H9 (cell line): ENCODE measurements at regions not wholly inside any gene's neighbourhood (a gene's known extent, or its start where the extent isn't known, plus 50 kb on each side); places are given as distances from the start of the nearest gene placed in this dataset.

Experiments used
- DNase-seq: peaks from one replicate; pipeline ENCODE4 v3.0.0-alpha.2; 2017
- H2AFZ ChIP-seq: one replicate; pipeline ENCODE4 v1.6.1; 2013; ENCODE audit warnings: mild to moderate bottlenecking, low read length, control low read depth, moderate library complexity
- H2AK5ac ChIP-seq: 2 replicates; pipeline ENCODE4 v1.6.1; 2013; ENCODE audit warnings: low read length, control low read depth, mixed read lengths; ENCODE audit not compliant: insufficient read length
- H2BK120ac ChIP-seq: one replicate; pipeline ENCODE4 v1.6.1; 2013; ENCODE audit warnings: low read depth, mild to moderate bottlenecking, low read length, control low read depth, inconsistent platforms; ENCODE audit not compliant: poor library complexity, severe bottlenecking
- H2BK12ac ChIP-seq: 2 replicates; pipeline ENCODE4 v1.6.1; 2013; ENCODE audit warnings: low read length, control low read depth, mixed read lengths, low read depth; ENCODE audit not compliant: insufficient read length
- H2BK15ac ChIP-seq: 2 replicates; pipeline ENCODE4 v1.6.1; 2013; ENCODE audit warnings: low read depth, low read length, control low read depth
- H2BK20ac ChIP-seq: one replicate; pipeline ENCODE4 v1.6.1; 2013; ENCODE audit warnings: low read depth, mild to moderate bottlenecking, low read length, control low read depth, inconsistent platforms; ENCODE audit not compliant: poor library complexity, severe bottlenecking
- H2BK5ac ChIP-seq: 2 replicates; pipeline ENCODE4 v1.6.1; 2013; ENCODE audit warnings: low read length, control low read depth, mixed read lengths; ENCODE audit not compliant: insufficient read length
- H3K14ac ChIP-seq: 2 replicates; pipeline ENCODE4 v1.6.1; 2013; ENCODE audit warnings: low read length, control low read depth; ENCODE audit not compliant: insufficient read depth
- H3K18ac ChIP-seq: 2 replicates; pipeline ENCODE4 v1.6.1; 2013; ENCODE audit warnings: low read depth, mild to moderate bottlenecking, mixed read lengths, low read length, control low read depth; ENCODE audit not compliant: insufficient read length
- H3K23ac ChIP-seq: 2 replicates; pipeline ENCODE4 v1.6.1; 2013; ENCODE audit warnings: low read length, control low read depth, mixed read lengths, low read depth; ENCODE audit not compliant: insufficient read length
- H3K23me2 ChIP-seq: 2 replicates; pipeline ENCODE4 v1.6.1; 2013; ENCODE audit warnings: low read depth, mild to moderate bottlenecking, mixed read lengths, low read length, control low read depth; ENCODE audit not compliant: insufficient read length, poor library complexity, severe bottlenecking
- H3K27ac ChIP-seq: 2 replicates; pipeline ENCODE4 v1.5.1; 2013; ENCODE audit warnings: low read length, control low read depth, mixed read lengths, low read depth; ENCODE audit not compliant: insufficient read length
- H3K27me3 ChIP-seq: 2 replicates; pipeline ENCODE4 v1.6.1; 2013; ENCODE audit warnings: low read length, control low read depth, inconsistent platforms; ENCODE audit not compliant: insufficient read depth
- H3K4ac ChIP-seq: 2 replicates; pipeline ENCODE4 v1.6.1; 2013; ENCODE audit warnings: low read depth, mild to moderate bottlenecking, control low read depth, inconsistent platforms, low read length, moderate library complexity
- H3K4me1 ChIP-seq: 2 replicates; pipeline ENCODE4 v1.6.1; 2013; ENCODE audit warnings: low read length, control low read depth, inconsistent platforms; ENCODE audit not compliant: insufficient read depth
- H3K4me2 ChIP-seq: 2 replicates; pipeline ENCODE4 v1.6.1; 2013; ENCODE audit warnings: low read length, control low read depth, mixed read lengths; ENCODE audit not compliant: insufficient read length, insufficient read depth
- H3K56ac ChIP-seq: 2 replicates; pipeline ENCODE4 v1.6.1; 2013; ENCODE audit warnings: low read depth, mild to moderate bottlenecking, mixed read lengths, low read length, control low read depth; ENCODE audit not compliant: insufficient read length
- H3K79me1 ChIP-seq: 2 replicates; pipeline ENCODE4 v1.6.1; 2013; ENCODE audit warnings: low read depth, mild to moderate bottlenecking, moderate library complexity, low read length, control low read depth, inconsistent platforms; ENCODE audit not compliant: insufficient read depth, poor library complexity, severe bottlenecking
- H3K79me2 ChIP-seq: 2 replicates; pipeline ENCODE4 v1.6.1; 2013; ENCODE audit warnings: low read length, control low read depth, inconsistent platforms; ENCODE audit not compliant: insufficient read depth
- H3K9ac ChIP-seq: 2 replicates; pipeline ENCODE4 v1.6.1; 2013; ENCODE audit warnings: low read length, control low read depth, mixed read lengths; ENCODE audit not compliant: insufficient read length; ENCODE audit errors: extremely low read depth
- H3K9me3 ChIP-seq: one replicate; pipeline ENCODE4 v1.6.1; 2013; ENCODE audit warnings: low read depth, low read length, inconsistent platforms; ENCODE audit not compliant: control insufficient read depth
- H3T11ph ChIP-seq: one replicate; pipeline ENCODE4 v1.6.1; 2013; ENCODE audit warnings: mild to moderate bottlenecking, low read length, control low read depth, inconsistent platforms
- H4K20me1 ChIP-seq: one replicate; pipeline ENCODE4 v1.6.1; 2013; ENCODE audit not compliant: control insufficient read depth, insufficient read length, insufficient read depth
- H4K5ac ChIP-seq: 2 replicates; pipeline ENCODE4 v1.6.1; 2013; ENCODE audit warnings: low read depth, mild to moderate bottlenecking, mixed read lengths, low read length, control low read depth; ENCODE audit not compliant: insufficient read length
- H4K8ac ChIP-seq: replicated peaks from 2 replicates; pipeline ENCODE4 v1.6.1; 2013; ENCODE audit warnings: low read length, control low read depth, mixed read lengths, low read depth; ENCODE audit not compliant: insufficient read length
- H4K91ac ChIP-seq: 2 replicates; pipeline ENCODE4 v1.6.1; 2013; ENCODE audit warnings: low read depth, mild to moderate bottlenecking, moderate library complexity, mixed read lengths, low read length, control low read depth; ENCODE audit not compliant: insufficient read length
- H3K27ac Mint-ChIP-seq, 3 experiments: 2 replicates in 2 of 3; 3 replicates in 1 of 3; pipeline ENCODE4 v1.8.0; 2020 to 2021; ENCODE audit warnings: mixed read lengths in 3 of 3, mild to moderate bottlenecking in 1 of 3, moderate library complexity in 1 of 3
- H3K27me3 Mint-ChIP-seq: 2 replicates; pipeline ENCODE4 v1.8.0; 2021; ENCODE audit warnings: low read depth, mild to moderate bottlenecking, moderate library complexity, mixed read lengths
- H3K36me3 Mint-ChIP-seq, 3 experiments: 2 replicates in 2 of 3; 3 replicates in 1 of 3; pipeline ENCODE4 v1.8.0; 2020 to 2021; ENCODE audit warnings: low read depth in 3 of 3, mixed read lengths in 3 of 3; ENCODE audit not compliant: insufficient read depth in 1 of 3
- H3K4me1 Mint-ChIP-seq, 2 experiments: 2 replicates each; pipeline ENCODE4 v1.8.0; 2020; ENCODE audit warnings: mixed read lengths in 2 of 2
- H3K4me3 Mint-ChIP-seq, 2 experiments: 2 replicates in 1 of 2; 3 replicates in 1 of 2; pipeline ENCODE4 v1.8.0; 2020 to 2021; ENCODE audit warnings: mild to moderate bottlenecking in 2 of 2, mixed read lengths in 2 of 2, moderate library complexity in 1 of 2
- H3K9me3 Mint-ChIP-seq, 2 experiments: 2 replicates in 1 of 2; 3 replicates in 1 of 2; pipeline ENCODE4 v1.8.0; 2020; ENCODE audit warnings: mild to moderate bottlenecking in 2 of 2, mixed read lengths in 2 of 2, moderate library complexity in 1 of 2
- WGBS: extraction: QIAGEN DNeasy Blood & Tissue Kit; methylation state at CpG from one replicate; pipeline ENCODE4 v1.1.7; 2013; ENCODE audit warnings: missing lambda C conversion rate, low lambda C conversion rate, mixed read lengths; ENCODE audit not compliant: insufficient read length; ENCODE audit errors: extremely low coverage; 5-methylcytosine and 5-hydroxymethylcytosine counted together
- TF ChIP-seq, protein P1 (sequence below): fragments of 200-600 bp; sonication (generic); conservative IDR thresholded peaks from 3 replicates; pipeline ENCODE4 v1.8.0; 2021; ENCODE audit warnings: antibody characterized with exemption, mild to moderate bottlenecking

GRCh38 chr10:81728692-81729091 is 146.3 kb upstream of the NRG3 start:
- peaks cover 7% of the 10 kb centered on the region; the same call in 1 of the 2 replicates for H3K4me1 ChIP-seq
- H2BK120ac ChIP-seq = no peak overlapping the region
- H4K8ac ChIP-seq = no peak overlapping the region
- H2BK20ac ChIP-seq = no peak overlapping the region
- Mint-ChIP-seq H3K36me3 (peaks cover 10 to 17% (median 12%) of the 10 kb centered on the region in 3 experiments), H3K27ac (peak overlapping the region; percentile 75 to 94 (median 92); a peak in 6 of 7 replicates), H3K4me3 (no peak overlapping the region), H3K4me1 (peaks cover 19 to 24% of the 10 kb centered on the region in 2 experiments), H3K27me3 (no peaks in the 10 kb centered on the region; the same call in 1 of the 2 replicates), H3K9me3 (peaks cover 14 to 17% of the 10 kb centered on the region in 2 experiments; a peak in 4 of 5 replicates)
- H3K79me2 ChIP-seq = no peaks in the 10 kb centered on the region
- H3K56ac ChIP-seq = no peak overlapping the region
- H4K5ac ChIP-seq = no peak overlapping the region
- H3K4me2 ChIP-seq = peak overlapping the region; percentile 4
- H4K20me1 ChIP-seq = no peaks in the 10 kb centered on the region
- H3K4ac ChIP-seq = no peak overlapping the region
- DNase-seq = no peak
- H3K18ac ChIP-seq = no peak overlapping the region
- no peak overlapping the region for H2BK5ac ChIP-seq
- no peak overlapping the region for H3K23ac ChIP-seq
- no peaks in the 10 kb centered on the region for H3K23me2 ChIP-seq
- H3K9me3 ChIP-seq = no peaks in the 10 kb centered on the region
- H2BK12ac ChIP-seq = no peak overlapping the region
- H3K9ac ChIP-seq = no peak overlapping the region
- TF ChIP-seq, protein P1, sequence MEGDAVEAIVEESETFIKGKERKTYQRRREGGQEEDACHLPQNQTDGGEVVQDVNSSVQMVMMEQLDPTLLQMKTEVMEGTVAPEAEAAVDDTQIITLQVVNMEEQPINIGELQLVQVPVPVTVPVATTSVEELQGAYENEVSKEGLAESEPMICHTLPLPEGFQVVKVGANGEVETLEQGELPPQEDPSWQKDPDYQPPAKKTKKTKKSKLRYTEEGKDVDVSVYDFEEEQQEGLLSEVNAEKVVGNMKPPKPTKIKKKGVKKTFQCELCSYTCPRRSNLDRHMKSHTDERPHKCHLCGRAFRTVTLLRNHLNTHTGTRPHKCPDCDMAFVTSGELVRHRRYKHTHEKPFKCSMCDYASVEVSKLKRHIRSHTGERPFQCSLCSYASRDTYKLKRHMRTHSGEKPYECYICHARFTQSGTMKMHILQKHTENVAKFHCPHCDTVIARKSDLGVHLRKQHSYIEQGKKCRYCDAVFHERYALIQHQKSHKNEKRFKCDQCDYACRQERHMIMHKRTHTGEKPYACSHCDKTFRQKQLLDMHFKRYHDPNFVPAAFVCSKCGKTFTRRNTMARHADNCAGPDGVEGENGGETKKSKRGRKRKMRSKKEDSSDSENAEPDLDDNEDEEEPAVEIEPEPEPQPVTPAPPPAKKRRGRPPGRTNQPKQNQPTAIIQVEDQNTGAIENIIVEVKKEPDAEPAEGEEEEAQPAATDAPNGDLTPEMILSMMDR = no peak
- H2BK15ac ChIP-seq = no peak overlapping the region
- no peaks in the 10 kb centered on the region for H3K79me1 ChIP-seq
- no peak overlapping the region for H2AFZ ChIP-seq
- H4K91ac ChIP-seq = no peak overlapping the region
- no peaks in the 10 kb centered on the region for H3K27me3 ChIP-seq
- no peak overlapping the region for H3K14ac ChIP-seq
- no CpG with 5 or more reads among the region's 1 CpG for WGBS
- no peak overlapping the region for H2AK5ac ChIP-seq
- no peak overlapping the region for H3K27ac ChIP-seq
- H3T11ph ChIP-seq = no peak overlapping the region
